HG03103 (cell line): ENCODE measurements at regions not wholly inside any gene's neighbourhood (a gene's known extent, or its start where the extent isn't known, plus 50 kb on each side); places are given as distances from the start of the nearest gene placed in this dataset.
"Not testable (repeated sequence)": the region's sequence is repeated elsewhere in the genome, so short reads cannot be mapped to it uniquely, and the experiment has no call there.

ENCODE experiments used
- ATAC-seq: cut with Tn5 transposase; IDR thresholded peaks from one replicate; pipeline ENCODE4 v1.9.1; 2021; ENCODE audit warnings: low read depth; ENCODE audit not compliant: unreplicated experiment

GRCh38 chr11:86171627-86172026, 72.9 kb upstream of the EED start:
- no peak for ATAC-seq

GRCh38 chr11:86167499-86168164, 76.9 kb upstream of the EED start:
- ATAC-seq = no peak

GRCh38 chr11:86166287-86166686, 78.3 kb upstream of the EED start:
- ATAC-seq = not testable (repeated sequence)

- no peak for ATAC-seq
These were observed 80.4 kb upstream of the EED start for GRCh38 chr11:86164106-86164505.

GRCh38 chr11:86163221-86163876, 81.2 kb upstream of the EED start:
- ATAC-seq = not testable (repeated sequence)

- ATAC-seq = no peak
These were observed 82.3 kb upstream of the EED start for GRCh38 chr11:86162239-86162638.

- ATAC-seq = no peak
These were observed 82.7 kb upstream of the EED start for GRCh38 chr11:86161837-86162236.

GRCh38 chr11:86161336-86161735, 83.2 kb upstream of the EED start:
- no peak for ATAC-seq

- no peak for ATAC-seq
These were observed 83.9 kb upstream of the EED start for GRCh38 chr11:86160541-86161149.

GRCh38 chr11:86159581-86159891, 85.0 kb upstream of the EED start:
- no peak for ATAC-seq

- no peak for ATAC-seq
These were observed 85.6 kb upstream of the EED start for GRCh38 chr11:86158704-86159580.

- ATAC-seq = no peak
These were observed 86.7 kb upstream of the EED start for GRCh38 chr11:86157797-86158378.

GRCh38 chr11:86156397-86156955, 87.6 kb upstream of the PICALM start:
- ATAC-seq = no peak

- no peak for ATAC-seq
These were observed 86.4 kb upstream of the PICALM start for GRCh38 chr11:86155200-86155844.

- ATAC-seq = no peak
These were observed 84.6 kb upstream of the PICALM start for GRCh38 chr11:86153439-86153838.

- no peak for ATAC-seq
These were observed 84.0 kb upstream of the PICALM start for GRCh38 chr11:86152901-86153300.

- ATAC-seq = no peak
These were observed 83.3 kb upstream of the PICALM start for GRCh38 chr11:86152006-86152862.

GRCh38 chr11:86151174-86152005, 82.5 kb upstream of the PICALM start:
- no peak for ATAC-seq
